SK-N-MC (cell line): ENCODE measurements at regions not wholly inside any gene's neighbourhood (a gene's known extent, or its start where the extent isn't known, plus 50 kb on each side); places are given as distances from the start of the nearest gene placed in this dataset.

ENCODE experiments used
- EZH2 ChIP-seq: fragments of 200-600 bp; sonication (generic); IDR thresholded peaks from one replicate; pipeline ENCODE4 v1.6.1; 2017; ENCODE audit warnings: antibody characterized with exemption
- FOXP2 ChIP-seq: optimal IDR thresholded peaks from 2 replicates; pipeline ENCODE3; 2011; ENCODE audit warnings: mild to moderate bottlenecking, moderate library complexity; ENCODE audit not compliant: insufficient read depth; ENCODE audit errors: extremely low read length, control extremely low read depth
- POLR2AphosphoS5 ChIP-seq: IDR thresholded peaks from 2 replicates; pipeline ENCODE4 v1.6.1; 2012; ENCODE audit warnings: mild to moderate bottlenecking, low read depth, low read length, borderline replicate concordance

GRCh38 chr2:74764429-74765272 lies 69.3 kb upstream of the HK2 start:
- no peak for TF ChIP-seq POLR2AphosphoS5
- TF ChIP-seq EZH2, result no peak
- no peak for TF ChIP-seq FOXP2
